HEK293 (cell line): ENCODE measurements at regions not wholly inside any gene's neighbourhood (a gene's known extent, or its start where the extent isn't known, plus 50 kb on each side); places are given as distances from the start of the nearest gene placed in this dataset.

ENCODE experiments used
- CTCF ChIA-PET: fragments of 350-600 bp; formaldehyde crosslinking; extraction: SDS; loops from one replicate; lab custom pipeline; 2021; ENCODE audit warnings: antibody characterized with exemption; lab: Yijun Ruan, JAX
- POLR2A ChIA-PET: fragments of 300-600 bp; formaldehyde crosslinking; extraction: SDS; loops from one replicate; lab custom pipeline; 2020; ENCODE audit warnings: antibody characterized with exemption, inconsistent platforms; lab: Yijun Ruan, JAX
- H3K27ac ChIP-seq: fragments of 200-500 bp; sonication (Bioruptor generic); 2 replicates; pipeline ENCODE4 v1.5.1; 2014; ENCODE audit warnings: low read depth, low read length, control low read depth, inconsistent platforms; ENCODE audit errors: extremely low read depth
- H3K36me3 ChIP-seq, 2 experiments: fragments of 200-500 bp in 1 of 2; sonication (Bioruptor generic) in 1 of 2; 1 replicate in 1 of 2; 2 replicates in 1 of 2; pipeline ENCODE4 v1.5.1; 2014 to 2017; ENCODE audit warnings: inconsistent platforms in 2 of 2, low read length in 2 of 2; ENCODE audit not compliant: control insufficient read depth in 2 of 2, insufficient read depth in 1 of 2
- H3K4me1 ChIP-seq: fragments of 200-500 bp; sonication (Bioruptor generic); 2 replicates; pipeline ENCODE4 v1.5.1; 2014; ENCODE audit warnings: mild to moderate bottlenecking, low read length, inconsistent platforms; ENCODE audit not compliant: control insufficient read depth, insufficient read depth
- H3K4me3 ChIP-seq: 2 replicates; pipeline ENCODE4 v1.5.1; 2011; ENCODE audit warnings: low read depth, mild to moderate bottlenecking, control low read depth, low read length, moderate library complexity
- H3K9me3 ChIP-seq: fragments of 200-500 bp; sonication (Bioruptor generic); 2 replicates; pipeline ENCODE4 v1.5.1; 2014; ENCODE audit warnings: low read depth, low read length, inconsistent platforms; ENCODE audit not compliant: control insufficient read depth, insufficient read depth
- KLF1 ChIP-seq: fragments of 450-650 bp; formaldehyde crosslinking; IDR thresholded peaks from 2 replicates; pipeline ENCODE4 v1.5.1; 2016; ENCODE audit warnings: missing biosample characterization, missing genetic modification characterization
- SALL2 ChIP-seq: fragments of 450-650 bp; formaldehyde crosslinking; IDR thresholded peaks from 2 replicates; pipeline ENCODE4 v1.5.0; 2017; ENCODE audit warnings: missing biosample characterization, mild to moderate bottlenecking, missing genetic modification characterization, borderline replicate concordance
- ZFHX2 ChIP-seq: fragments of 450-650 bp; formaldehyde crosslinking; conservative IDR thresholded peaks from 2 replicates; pipeline ENCODE4 v1.5.1; 2016; ENCODE audit warnings: missing biosample characterization, missing genetic modification characterization
- ZNF24 ChIP-seq: fragments of 450-650 bp; formaldehyde crosslinking; IDR thresholded peaks from 2 replicates; pipeline ENCODE4 v1.5.1; 2016; ENCODE audit warnings: missing biosample characterization, missing genetic modification characterization
- ZNF623 ChIP-seq: fragments of 450-650 bp; formaldehyde crosslinking; IDR thresholded peaks from 2 replicates; pipeline ENCODE4 v1.5.1; 2016; ENCODE audit warnings: missing biosample characterization, missing genetic modification characterization
- ZNF629 ChIP-seq: fragments of 450-650 bp; formaldehyde crosslinking; IDR thresholded peaks from 2 replicates; pipeline ENCODE4 v1.5.1; 2017; ENCODE audit warnings: missing biosample characterization, missing genetic modification characterization
- ZNF660 ChIP-seq: fragments of 450-650 bp; IDR thresholded peaks from 2 replicates; pipeline ENCODE4 v1.5.1; 2018; ENCODE audit warnings: missing biosample characterization, mild to moderate bottlenecking, missing genetic modification characterization
- ZNF785 ChIP-seq: fragments of 450-650 bp; formaldehyde crosslinking; IDR thresholded peaks from 2 replicates; pipeline ENCODE4 v1.5.1; 2016; ENCODE audit warnings: missing biosample characterization, missing genetic modification characterization
- ZSCAN16 ChIP-seq: fragments of 450-650 bp; formaldehyde crosslinking; IDR thresholded peaks from 2 replicates; pipeline ENCODE4 v1.5.1; 2016; ENCODE audit warnings: missing biosample characterization, missing genetic modification characterization
- TF ChIP-seq, protein P1 (sequence below): fragments of 450-650 bp; formaldehyde crosslinking; IDR thresholded peaks from 2 replicates; pipeline ENCODE4 v1.5.1; 2016; ENCODE audit warnings: missing biosample characterization, missing genetic modification characterization, borderline replicate concordance
- TF ChIP-seq, protein P2 (sequence below): fragments of 450-650 bp; formaldehyde crosslinking; conservative IDR thresholded peaks from 2 replicates; pipeline ENCODE4 v1.5.1; 2016; ENCODE audit warnings: low read depth, missing biosample characterization, missing genetic modification characterization
- TF ChIP-seq, protein P3 (sequence below): fragments of 450-650 bp; IDR thresholded peaks from 2 replicates; pipeline ENCODE4 v1.5.1; 2018; ENCODE audit warnings: missing biosample characterization, mild to moderate bottlenecking, missing genetic modification characterization
- TF ChIP-seq, protein P4 (sequence below): fragments of 450-650 bp; formaldehyde crosslinking; IDR thresholded peaks from 2 replicates; pipeline ENCODE4 v1.5.1; 2016; ENCODE audit warnings: missing biosample characterization, missing genetic modification characterization
- TF ChIP-seq, protein P5 (sequence below): fragments of 450-650 bp; formaldehyde crosslinking; IDR thresholded peaks from 2 replicates; pipeline ENCODE4 v1.5.1; 2016; ENCODE audit warnings: missing biosample characterization, missing genetic modification characterization
- TF ChIP-seq, protein P6 (sequence below): fragments of 450-650 bp; formaldehyde crosslinking; IDR thresholded peaks from 2 replicates; pipeline ENCODE4 v1.5.1; 2016; ENCODE audit warnings: missing biosample characterization, missing genetic modification characterization

DNA sequence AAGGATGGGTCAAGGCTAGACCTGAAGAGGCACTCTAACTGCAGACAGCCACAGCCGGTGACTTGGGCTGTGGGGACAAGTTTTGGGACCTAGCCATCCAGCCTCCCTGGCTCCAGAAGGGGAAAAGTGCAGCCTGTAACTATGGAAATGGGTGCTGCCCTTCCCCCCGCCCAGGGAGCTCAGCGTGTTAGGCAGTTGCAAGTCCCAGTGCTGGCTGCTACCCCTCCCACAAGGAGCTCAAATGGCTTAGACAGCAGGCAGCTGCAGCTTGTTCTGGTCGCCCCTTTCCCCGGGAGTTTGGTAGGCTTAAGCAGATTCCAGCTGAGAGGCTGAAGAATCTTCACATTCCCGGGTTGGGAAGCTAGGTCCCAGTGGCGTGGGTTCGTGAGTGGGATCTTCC lies 162.6 kb downstream of the FAM83B start:
- Histone ChIP-seq H3K4me3 (no peak overlapping the region), H3K27ac (no peak overlapping the region), H3K4me1 (no peaks in the 10 kb centered on the region), H3K36me3 (no peaks in the 10 kb centered on the region), H3K9me3 (no peaks in the 10 kb centered on the region)
- TF ChIP-seq, protein P1, sequence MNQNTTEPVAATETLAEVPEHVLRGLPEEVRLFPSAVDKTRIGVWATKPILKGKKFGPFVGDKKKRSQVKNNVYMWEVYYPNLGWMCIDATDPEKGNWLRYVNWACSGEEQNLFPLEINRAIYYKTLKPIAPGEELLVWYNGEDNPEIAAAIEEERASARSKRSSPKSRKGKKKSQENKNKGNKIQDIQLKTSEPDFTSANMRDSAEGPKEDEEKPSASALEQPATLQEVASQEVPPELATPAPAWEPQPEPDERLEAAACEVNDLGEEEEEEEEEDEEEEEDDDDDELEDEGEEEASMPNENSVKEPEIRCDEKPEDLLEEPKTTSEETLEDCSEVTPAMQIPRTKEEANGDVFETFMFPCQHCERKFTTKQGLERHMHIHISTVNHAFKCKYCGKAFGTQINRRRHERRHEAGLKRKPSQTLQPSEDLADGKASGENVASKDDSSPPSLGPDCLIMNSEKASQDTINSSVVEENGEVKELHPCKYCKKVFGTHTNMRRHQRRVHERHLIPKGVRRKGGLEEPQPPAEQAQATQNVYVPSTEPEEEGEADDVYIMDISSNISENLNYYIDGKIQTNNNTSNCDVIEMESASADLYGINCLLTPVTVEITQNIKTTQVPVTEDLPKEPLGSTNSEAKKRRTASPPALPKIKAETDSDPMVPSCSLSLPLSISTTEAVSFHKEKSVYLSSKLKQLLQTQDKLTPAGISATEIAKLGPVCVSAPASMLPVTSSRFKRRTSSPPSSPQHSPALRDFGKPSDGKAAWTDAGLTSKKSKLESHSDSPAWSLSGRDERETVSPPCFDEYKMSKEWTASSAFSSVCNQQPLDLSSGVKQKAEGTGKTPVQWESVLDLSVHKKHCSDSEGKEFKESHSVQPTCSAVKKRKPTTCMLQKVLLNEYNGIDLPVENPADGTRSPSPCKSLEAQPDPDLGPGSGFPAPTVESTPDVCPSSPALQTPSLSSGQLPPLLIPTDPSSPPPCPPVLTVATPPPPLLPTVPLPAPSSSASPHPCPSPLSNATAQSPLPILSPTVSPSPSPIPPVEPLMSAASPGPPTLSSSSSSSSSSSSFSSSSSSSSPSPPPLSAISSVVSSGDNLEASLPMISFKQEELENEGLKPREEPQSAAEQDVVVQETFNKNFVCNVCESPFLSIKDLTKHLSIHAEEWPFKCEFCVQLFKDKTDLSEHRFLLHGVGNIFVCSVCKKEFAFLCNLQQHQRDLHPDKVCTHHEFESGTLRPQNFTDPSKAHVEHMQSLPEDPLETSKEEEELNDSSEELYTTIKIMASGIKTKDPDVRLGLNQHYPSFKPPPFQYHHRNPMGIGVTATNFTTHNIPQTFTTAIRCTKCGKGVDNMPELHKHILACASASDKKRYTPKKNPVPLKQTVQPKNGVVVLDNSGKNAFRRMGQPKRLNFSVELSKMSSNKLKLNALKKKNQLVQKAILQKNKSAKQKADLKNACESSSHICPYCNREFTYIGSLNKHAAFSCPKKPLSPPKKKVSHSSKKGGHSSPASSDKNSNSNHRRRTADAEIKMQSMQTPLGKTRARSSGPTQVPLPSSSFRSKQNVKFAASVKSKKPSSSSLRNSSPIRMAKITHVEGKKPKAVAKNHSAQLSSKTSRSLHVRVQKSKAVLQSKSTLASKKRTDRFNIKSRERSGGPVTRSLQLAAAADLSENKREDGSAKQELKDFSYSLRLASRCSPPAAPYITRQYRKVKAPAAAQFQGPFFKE (tag by site-specific recombination) = no peak
- TF ChIP-seq ZNF623 (tag by site-specific recombination) (no peak), ZFHX2 (no peak), KLF1 (tag by site-specific recombination) (no peak), ZNF660 (tag by site-specific recombination) (no peak), ZNF785 (no peak), ZNF24 (tag by site-specific recombination) (no peak), SALL2 (tag by site-specific recombination) (no peak), ZSCAN16 (tag by site-specific recombination) (no peak), ZNF629 (tag by site-specific recombination) (no peak)
- TF ChIP-seq, protein P2, sequence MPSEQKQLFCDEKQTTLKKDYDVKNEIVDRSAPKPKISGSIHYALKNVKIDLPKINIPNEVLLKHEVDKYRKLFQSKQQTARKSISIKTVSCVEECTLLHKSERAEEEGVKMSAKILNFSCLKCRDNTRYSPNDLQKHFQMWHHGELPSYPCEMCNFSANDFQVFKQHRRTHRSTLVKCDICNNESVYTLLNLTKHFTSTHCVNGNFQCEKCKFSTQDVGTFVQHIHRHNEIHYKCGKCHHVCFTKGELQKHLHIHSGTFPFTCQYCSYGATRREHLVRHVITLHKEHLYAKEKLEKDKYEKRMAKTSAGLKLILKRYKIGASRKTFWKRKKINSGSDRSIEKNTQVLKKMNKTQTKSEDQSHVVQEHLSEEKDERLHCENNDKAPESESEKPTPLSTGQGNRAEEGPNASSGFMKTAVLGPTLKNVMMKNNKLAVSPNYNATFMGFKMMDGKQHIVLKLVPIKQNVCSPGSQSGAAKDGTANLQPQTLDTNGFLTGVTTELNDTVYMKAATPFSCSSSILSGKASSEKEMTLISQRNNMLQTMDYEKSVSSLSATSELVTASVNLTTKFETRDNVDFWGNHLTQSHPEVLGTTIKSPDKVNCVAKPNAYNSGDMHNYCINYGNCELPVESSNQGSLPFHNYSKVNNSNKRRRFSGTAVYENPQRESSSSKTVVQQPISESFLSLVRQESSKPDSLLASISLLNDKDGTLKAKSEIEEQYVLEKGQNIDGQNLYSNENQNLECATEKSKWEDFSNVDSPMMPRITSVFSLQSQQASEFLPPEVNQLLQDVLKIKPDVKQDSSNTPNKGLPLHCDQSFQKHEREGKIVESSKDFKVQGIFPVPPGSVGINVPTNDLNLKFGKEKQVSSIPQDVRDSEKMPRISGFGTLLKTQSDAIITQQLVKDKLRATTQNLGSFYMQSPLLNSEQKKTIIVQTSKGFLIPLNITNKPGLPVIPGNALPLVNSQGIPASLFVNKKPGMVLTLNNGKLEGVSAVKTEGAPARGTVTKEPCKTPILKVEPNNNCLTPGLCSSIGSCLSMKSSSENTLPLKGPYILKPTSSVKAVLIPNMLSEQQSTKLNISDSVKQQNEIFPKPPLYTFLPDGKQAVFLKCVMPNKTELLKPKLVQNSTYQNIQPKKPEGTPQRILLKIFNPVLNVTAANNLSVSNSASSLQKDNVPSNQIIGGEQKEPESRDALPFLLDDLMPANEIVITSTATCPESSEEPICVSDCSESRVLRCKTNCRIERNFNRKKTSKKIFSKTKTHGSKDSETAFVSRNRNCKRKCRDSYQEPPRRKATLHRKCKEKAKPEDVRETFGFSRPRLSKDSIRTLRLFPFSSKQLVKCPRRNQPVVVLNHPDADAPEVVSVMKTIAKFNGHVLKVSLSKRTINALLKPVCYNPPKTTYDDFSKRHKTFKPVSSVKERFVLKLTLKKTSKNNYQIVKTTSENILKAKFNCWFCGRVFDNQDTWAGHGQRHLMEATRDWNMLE (tag by site-specific recombination) = no peak
- TF ChIP-seq, protein P3, sequence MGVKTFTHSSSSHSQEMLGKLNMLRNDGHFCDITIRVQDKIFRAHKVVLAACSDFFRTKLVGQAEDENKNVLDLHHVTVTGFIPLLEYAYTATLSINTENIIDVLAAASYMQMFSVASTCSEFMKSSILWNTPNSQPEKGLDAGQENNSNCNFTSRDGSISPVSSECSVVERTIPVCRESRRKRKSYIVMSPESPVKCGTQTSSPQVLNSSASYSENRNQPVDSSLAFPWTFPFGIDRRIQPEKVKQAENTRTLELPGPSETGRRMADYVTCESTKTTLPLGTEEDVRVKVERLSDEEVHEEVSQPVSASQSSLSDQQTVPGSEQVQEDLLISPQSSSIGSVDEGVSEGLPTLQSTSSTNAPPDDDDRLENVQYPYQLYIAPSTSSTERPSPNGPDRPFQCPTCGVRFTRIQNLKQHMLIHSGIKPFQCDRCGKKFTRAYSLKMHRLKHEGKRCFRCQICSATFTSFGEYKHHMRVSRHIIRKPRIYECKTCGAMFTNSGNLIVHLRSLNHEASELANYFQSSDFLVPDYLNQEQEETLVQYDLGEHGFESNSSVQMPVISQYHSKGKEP = no peak
- TF ChIP-seq, protein P4, sequence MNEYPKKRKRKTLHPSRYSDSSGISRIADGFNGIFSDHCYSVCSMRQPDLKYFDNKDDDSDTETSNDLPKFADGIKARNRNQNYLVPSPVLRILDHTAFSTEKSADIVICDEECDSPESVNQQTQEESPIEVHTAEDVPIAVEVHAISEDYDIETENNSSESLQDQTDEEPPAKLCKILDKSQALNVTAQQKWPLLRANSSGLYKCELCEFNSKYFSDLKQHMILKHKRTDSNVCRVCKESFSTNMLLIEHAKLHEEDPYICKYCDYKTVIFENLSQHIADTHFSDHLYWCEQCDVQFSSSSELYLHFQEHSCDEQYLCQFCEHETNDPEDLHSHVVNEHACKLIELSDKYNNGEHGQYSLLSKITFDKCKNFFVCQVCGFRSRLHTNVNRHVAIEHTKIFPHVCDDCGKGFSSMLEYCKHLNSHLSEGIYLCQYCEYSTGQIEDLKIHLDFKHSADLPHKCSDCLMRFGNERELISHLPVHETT = no peak
- TF ChIP-seq, protein P5, sequence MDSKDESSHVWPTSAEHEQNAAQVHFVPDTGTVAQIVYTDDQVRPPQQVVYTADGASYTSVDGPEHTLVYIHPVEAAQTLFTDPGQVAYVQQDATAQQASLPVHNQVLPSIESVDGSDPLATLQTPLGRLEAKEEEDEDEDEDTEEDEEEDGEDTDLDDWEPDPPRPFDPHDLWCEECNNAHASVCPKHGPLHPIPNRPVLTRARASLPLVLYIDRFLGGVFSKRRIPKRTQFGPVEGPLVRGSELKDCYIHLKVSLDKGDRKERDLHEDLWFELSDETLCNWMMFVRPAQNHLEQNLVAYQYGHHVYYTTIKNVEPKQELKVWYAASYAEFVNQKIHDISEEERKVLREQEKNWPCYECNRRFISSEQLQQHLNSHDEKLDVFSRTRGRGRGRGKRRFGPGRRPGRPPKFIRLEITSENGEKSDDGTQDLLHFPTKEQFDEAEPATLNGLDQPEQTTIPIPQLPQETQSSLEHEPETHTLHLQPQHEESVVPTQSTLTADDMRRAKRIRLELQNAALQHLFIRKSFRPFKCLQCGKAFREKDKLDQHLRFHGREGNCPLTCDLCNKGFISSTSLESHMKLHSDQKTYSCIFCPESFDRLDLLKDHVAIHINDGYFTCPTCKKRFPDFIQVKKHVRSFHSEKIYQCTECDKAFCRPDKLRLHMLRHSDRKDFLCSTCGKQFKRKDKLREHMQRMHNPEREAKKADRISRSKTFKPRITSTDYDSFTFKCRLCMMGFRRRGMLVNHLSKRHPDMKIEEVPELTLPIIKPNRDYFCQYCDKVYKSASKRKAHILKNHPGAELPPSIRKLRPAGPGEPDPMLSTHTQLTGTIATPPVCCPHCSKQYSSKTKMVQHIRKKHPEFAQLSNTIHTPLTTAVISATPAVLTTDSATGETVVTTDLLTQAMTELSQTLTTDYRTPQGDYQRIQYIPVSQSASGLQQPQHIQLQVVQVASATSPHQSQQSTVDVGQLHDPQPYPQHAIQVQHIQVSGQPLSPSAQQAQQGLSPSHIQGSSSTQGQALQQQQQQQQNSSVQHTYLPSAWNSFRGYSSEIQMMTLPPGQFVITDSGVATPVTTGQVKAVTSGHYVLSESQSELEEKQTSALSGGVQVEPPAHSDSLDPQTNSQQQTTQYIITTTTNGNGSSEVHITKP (tag by site-specific recombination) = no peak
- TF ChIP-seq, protein P6, sequence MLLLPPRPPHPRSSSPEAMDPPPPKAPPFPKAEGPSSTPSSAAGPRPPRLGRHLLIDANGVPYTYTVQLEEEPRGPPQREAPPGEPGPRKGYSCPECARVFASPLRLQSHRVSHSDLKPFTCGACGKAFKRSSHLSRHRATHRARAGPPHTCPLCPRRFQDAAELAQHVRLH (tag by site-specific recombination) = no peak
- ChIA-PET POLR2A (no interaction called here), CTCF (interaction anchor here (1.1 kb wide), 1 partner anchor 290 kb away, joined by 4 read pairs; no protein-coding TSS in a partner anchor)
